ENCODE measurements at regions not wholly inside any gene's neighbourhood (a gene's known extent, or its start where the extent isn't known, plus 50 kb on each side); places are given as distances from the start of the nearest gene placed in this dataset.

- no peak for DNase-seq (ENCODE audit: low read depth)
Observed at GRCh38 chr4:14631806-14632440, 370.4 kb upstream of the CPEB2 start.

- DNase-seq (ENCODE audit: low read depth): no peak
Observed at GRCh38 chr4:14636563-14636962, 365.7 kb upstream of the CPEB2 start.

GRCh38 chr4:14640476-14640875 lies 361.8 kb upstream of the CPEB2 start:
- no peak for DNase-seq (ENCODE audit: low read depth)

- DNase-seq (ENCODE audit: low read depth): no peak
Observed at GRCh38 chr4:14641871-14642270, 360.4 kb upstream of the CPEB2 start.

- DNase-seq (ENCODE audit: low read depth): no peak
Observed at GRCh38 chr4:14644580-14645282, 357.6 kb upstream of the CPEB2 start.

GRCh38 chr4:14646831-14647230 lies 355.4 kb upstream of the CPEB2 start:
- DNase-seq (ENCODE audit: low read depth): no peak

- DNase-seq (ENCODE audit: low read depth): no peak
Observed at GRCh38 chr4:14650127-14650526, 352.2 kb upstream of the CPEB2 start.

GRCh38 chr4:14652522-14652921 lies 349.8 kb upstream of the CPEB2 start:
- no peak for DNase-seq (ENCODE audit: low read depth)

GRCh38 chr4:14653338-14653737 lies 348.9 kb upstream of the CPEB2 start:
- DNase-seq (ENCODE audit: low read depth): no peak

- no peak for DNase-seq (ENCODE audit: low read depth)
Observed at GRCh38 chr4:14659286-14659685, 343.0 kb upstream of the CPEB2 start.

- DNase-seq (ENCODE audit: low read depth): no peak
Observed at GRCh38 chr4:14667624-14668151, 334.6 kb upstream of the CPEB2 start.

- DNase-seq (ENCODE audit: low read depth): no peak
Observed at GRCh38 chr4:14668296-14668695, 334.0 kb upstream of the CPEB2 start.

- no peak for DNase-seq (ENCODE audit: low read depth)
Observed at GRCh38 chr4:14669371-14669770, 332.9 kb upstream of the CPEB2 start.

GRCh38 chr4:14671146-14671545 lies 331.1 kb upstream of the CPEB2 start:
- no peak for DNase-seq (ENCODE audit: low read depth)

- DNase-seq (ENCODE audit: low read depth): no peak
Observed at GRCh38 chr4:14675279-14675985, 326.8 kb upstream of the CPEB2 start.

- DNase-seq (ENCODE audit: low read depth): no peak
Observed at GRCh38 chr4:14679906-14680305, 322.4 kb upstream of the CPEB2 start.

- no peak for DNase-seq (ENCODE audit: low read depth)
Observed at GRCh38 chr4:14681330-14681729, 321.0 kb upstream of the CPEB2 start.

GRCh38 chr4:14693728-14694127 lies 308.6 kb upstream of the CPEB2 start:
- DNase-seq (ENCODE audit: low read depth): no peak

GRCh38 chr4:14695095-14695845 lies 307.0 kb upstream of the CPEB2 start:
- no peak for DNase-seq (ENCODE audit: low read depth)

- no peak for DNase-seq (ENCODE audit: low read depth)
Observed at GRCh38 chr4:14700083-14700482, 302.2 kb upstream of the CPEB2 start.

GRCh38 chr4:14700544-14700943 lies 301.7 kb upstream of the CPEB2 start:
- DNase-seq (ENCODE audit: low read depth): no peak

- DNase-seq (ENCODE audit: low read depth): no peak
Observed at GRCh38 chr4:14701389-14701788, 300.9 kb upstream of the CPEB2 start.
